Lower leg skin (tissue), 3 donors: ENCODE measurements at regions not wholly inside any gene's neighbourhood (a gene's known extent, or its start where the extent isn't known, plus 50 kb on each side); places are given as distances from the start of the nearest gene placed in this dataset.
"Not testable (repeated sequence)": the region's sequence is repeated elsewhere in the genome, so short reads cannot be mapped to it uniquely, and the experiment has no call there.

ENCODE experiments used
- CTCF ChIP-seq, 3 donors: fragments of 450-650 bp; IDR thresholded peaks; one replicate each; pipeline ENCODE4 v1.5.1; 2016; ENCODE audit warnings: antibody characterized with exemption in 3 of 3, mild to moderate bottlenecking in 3 of 3, moderate library complexity in 2 of 3
- POLR2A ChIP-seq, 2 donors: fragments of 450-650 bp; IDR thresholded peaks; one replicate each; pipeline ENCODE4 v1.6.1; 2016 to 2017; ENCODE audit warnings: antibody characterized with exemption in 2 of 2, mild to moderate bottlenecking in 1 of 2, moderate library complexity in 1 of 2

DNA sequence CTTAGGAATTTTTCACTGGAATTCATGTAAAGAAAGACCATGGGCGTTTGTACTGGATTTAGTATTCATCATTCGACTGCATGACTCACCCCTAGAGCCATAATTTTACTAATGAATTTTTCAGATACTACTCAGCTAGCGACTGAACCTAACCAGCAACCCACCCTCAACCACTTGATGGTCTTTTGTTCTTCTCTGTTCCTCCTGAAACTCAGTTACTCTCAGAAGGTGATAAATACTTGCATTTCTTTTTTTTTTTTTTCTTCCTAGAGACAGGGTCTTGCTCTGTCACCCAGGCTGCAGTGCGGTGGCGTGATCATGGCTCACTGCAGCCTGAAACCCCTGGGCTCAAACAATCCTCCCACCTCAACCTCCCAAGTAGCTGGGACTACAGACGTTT is 62.8 kb upstream of the PCAT7 start:
- not testable (repeated sequence) for TF ChIP-seq CTCF, POLR2A (IDR thresholded peaks at IDR 0.05)
